ENCODE measurements at regions not wholly inside any gene's neighbourhood (a gene's known extent, or its start where the extent isn't known, plus 50 kb on each side); places are given as distances from the start of the nearest gene placed in this dataset.
A peak's percentile ranks its signal among the peaks of the same experiment; 100 is the strongest.

DNA sequence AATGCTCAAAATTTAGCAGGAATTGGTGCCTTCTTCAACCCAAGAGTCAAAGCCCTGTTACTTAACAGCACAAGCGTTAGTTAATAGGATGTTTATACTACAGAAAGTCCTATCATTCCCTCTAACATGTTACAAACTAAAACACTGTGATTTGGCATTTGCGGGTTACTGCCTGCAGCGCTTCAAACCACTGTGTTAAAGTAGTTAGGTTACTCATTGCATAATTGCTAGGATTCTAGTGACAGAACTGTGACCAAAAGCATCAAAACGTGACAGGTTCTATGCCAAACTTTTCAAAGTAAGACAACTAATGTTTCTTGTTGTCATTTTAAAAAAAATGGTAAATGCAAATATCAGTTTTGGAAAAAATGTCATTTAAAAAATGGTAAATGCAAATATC, 442.8 kb upstream of the ZFP42 start:
- Histone ChIP-seq H3K4me1 (ENCODE audit: insufficient read depth) (no peaks in the 10 kb centered on the region), H3K9me2 (replicated peaks; ENCODE audit: insufficient read depth) (no peaks in the 10 kb centered on the region), H3K4me3 (no peak overlapping the region), H2AFZ (no peak overlapping the region), H4K20me1 (ENCODE audit: insufficient read depth, poor library complexity, severe bottlenecking) (no peaks in the 10 kb centered on the region), H3K36me3 (replicated peaks; ENCODE audit: insufficient read depth, low read depth) (no peaks in the 10 kb centered on the region), H3K27ac (no peak overlapping the region), H3K27me3 (no peaks in the 10 kb centered on the region), H3K9me3 (ENCODE audit: low read depth) (no peaks in the 10 kb centered on the region), H3K4me2 (no peak overlapping the region), H3K79me2 (no peaks in the 10 kb centered on the region)
- no peak for DNase-seq (ENCODE audit: low spot score)
- TF ChIP-seq, protein P1, sequence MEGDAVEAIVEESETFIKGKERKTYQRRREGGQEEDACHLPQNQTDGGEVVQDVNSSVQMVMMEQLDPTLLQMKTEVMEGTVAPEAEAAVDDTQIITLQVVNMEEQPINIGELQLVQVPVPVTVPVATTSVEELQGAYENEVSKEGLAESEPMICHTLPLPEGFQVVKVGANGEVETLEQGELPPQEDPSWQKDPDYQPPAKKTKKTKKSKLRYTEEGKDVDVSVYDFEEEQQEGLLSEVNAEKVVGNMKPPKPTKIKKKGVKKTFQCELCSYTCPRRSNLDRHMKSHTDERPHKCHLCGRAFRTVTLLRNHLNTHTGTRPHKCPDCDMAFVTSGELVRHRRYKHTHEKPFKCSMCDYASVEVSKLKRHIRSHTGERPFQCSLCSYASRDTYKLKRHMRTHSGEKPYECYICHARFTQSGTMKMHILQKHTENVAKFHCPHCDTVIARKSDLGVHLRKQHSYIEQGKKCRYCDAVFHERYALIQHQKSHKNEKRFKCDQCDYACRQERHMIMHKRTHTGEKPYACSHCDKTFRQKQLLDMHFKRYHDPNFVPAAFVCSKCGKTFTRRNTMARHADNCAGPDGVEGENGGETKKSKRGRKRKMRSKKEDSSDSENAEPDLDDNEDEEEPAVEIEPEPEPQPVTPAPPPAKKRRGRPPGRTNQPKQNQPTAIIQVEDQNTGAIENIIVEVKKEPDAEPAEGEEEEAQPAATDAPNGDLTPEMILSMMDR (IDR thresholded peaks at IDR 0.05; ENCODE audit: poor library complexity): no peak
- TF ChIP-seq EZH2phosphoT487 (IDR thresholded peaks at IDR 0.05; ENCODE audit: low read depth, severe bottlenecking, unreplicated experiment): no peak
- TF ChIP-seq EZH2 (IDR thresholded peaks at IDR 0.05; ENCODE audit: borderline replicate concordance): no peak
- WGBS (ENCODE audit: low lambda C conversion rate, missing lambda C conversion rate): 75% methylated on average over 4 of the region's 4 CpGs

DNA sequence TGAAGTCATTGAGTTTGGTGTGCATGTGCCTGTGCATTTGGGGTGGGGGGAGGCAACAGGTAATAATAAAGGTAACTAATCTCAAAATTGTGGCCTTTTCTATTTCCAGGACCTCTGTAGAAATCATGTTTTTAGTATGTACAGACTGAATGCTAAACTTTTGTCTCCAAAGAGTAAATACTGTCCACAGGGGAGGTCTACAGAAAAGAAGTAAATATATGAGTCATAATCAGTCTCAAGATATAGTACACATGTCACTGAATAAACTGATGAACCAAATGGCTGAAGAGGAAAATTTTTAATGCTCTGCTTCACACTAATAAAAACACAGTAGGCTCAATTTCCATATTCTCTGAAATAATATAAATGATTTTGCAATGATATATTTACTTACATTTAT, 440.4 kb upstream of the ZFP42 start:
- H3K4me1 ChIP-seq (ENCODE audit: insufficient read depth): no peaks in the 10 kb centered on the region
- DNase-seq (ENCODE audit: low spot score): no peak
- no peaks in the 10 kb centered on the region for H3K79me2 ChIP-seq
- no peak for TF ChIP-seq EZH2phosphoT487 (IDR thresholded peaks at IDR 0.05; ENCODE audit: low read depth, severe bottlenecking, unreplicated experiment)
- no peak overlapping the region for H3K27ac ChIP-seq
- no peaks in the 10 kb centered on the region for H3K9me3 ChIP-seq (ENCODE audit: low read depth)
- no peak overlapping the region for H2AFZ ChIP-seq
- H3K4me2 ChIP-seq: no peak overlapping the region
- H3K27me3 ChIP-seq: no peaks in the 10 kb centered on the region
- H4K20me1 ChIP-seq (ENCODE audit: insufficient read depth, poor library complexity, severe bottlenecking): no peaks in the 10 kb centered on the region
- no peaks in the 10 kb centered on the region for H3K9me2 ChIP-seq (replicated peaks; ENCODE audit: insufficient read depth)
- H3K36me3 ChIP-seq (replicated peaks; ENCODE audit: insufficient read depth, low read depth): no peaks in the 10 kb centered on the region
- no peak overlapping the region for H3K4me3 ChIP-seq

DNA sequence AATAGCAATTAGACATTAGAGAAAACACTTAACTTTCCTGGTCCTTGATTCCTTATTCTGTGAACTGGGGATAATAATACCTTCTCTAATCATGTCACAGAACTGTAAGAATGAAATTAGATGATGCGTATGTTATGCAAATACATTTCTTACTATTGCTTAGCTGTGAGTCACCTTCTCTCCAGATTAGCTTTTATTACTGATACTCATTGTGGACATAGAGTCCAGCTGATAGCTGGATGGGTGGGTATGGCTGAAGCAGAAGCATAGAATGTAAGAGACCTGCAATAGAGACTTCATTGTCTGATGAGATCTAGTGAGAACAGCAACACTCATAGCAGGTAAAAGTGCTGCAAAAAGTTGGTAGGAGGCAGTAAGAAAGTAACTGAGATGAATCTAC, 437.2 kb upstream of the ZFP42 start:
- 33% methylated on average over 1 of the region's 1 CpG for WGBS (ENCODE audit: low lambda C conversion rate, missing lambda C conversion rate)

DNA sequence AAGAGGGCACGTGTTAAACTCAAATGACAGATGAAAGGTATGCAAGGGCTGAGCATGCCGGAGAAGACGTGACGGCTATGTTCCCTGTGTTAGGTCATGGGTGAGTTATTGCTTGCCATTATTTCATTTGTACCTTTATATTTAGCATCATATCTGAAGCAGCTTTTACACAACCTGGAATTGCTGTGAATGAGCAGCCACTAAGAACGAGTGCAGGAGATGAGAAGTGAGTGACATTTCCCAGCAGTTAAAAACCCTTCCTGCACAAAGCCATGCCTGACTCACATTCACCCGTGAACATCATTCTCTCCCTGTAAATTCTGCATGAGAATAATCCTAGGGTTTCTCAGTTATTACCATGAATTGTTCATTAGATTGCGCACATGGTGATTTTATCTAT, 433.2 kb upstream of the ZFP42 start:
- H3K9me3 ChIP-seq (ENCODE audit: low read depth): no peaks in the 10 kb centered on the region
- no peaks in the 10 kb centered on the region for H3K27me3 ChIP-seq
- no peaks in the 10 kb centered on the region for H4K20me1 ChIP-seq (ENCODE audit: insufficient read depth, poor library complexity, severe bottlenecking)
- no peak overlapping the region for H3K4me2 ChIP-seq
- H3K27ac ChIP-seq: no peak overlapping the region
- H3K36me3 ChIP-seq (replicated peaks; ENCODE audit: insufficient read depth, low read depth): no peaks in the 10 kb centered on the region
- H2AFZ ChIP-seq: no peak overlapping the region
- no peak for DNase-seq (ENCODE audit: low spot score)
- no peaks in the 10 kb centered on the region for H3K79me2 ChIP-seq
- no peak overlapping the region for H3K4me3 ChIP-seq
- H3K4me1 ChIP-seq (ENCODE audit: insufficient read depth): no peaks in the 10 kb centered on the region
- no peaks in the 10 kb centered on the region for H3K9me2 ChIP-seq (replicated peaks; ENCODE audit: insufficient read depth)
- 63% methylated on average over 7 of the region's 7 CpGs for WGBS (ENCODE audit: low lambda C conversion rate, missing lambda C conversion rate)
- TF ChIP-seq EZH2 (IDR thresholded peaks at IDR 0.05; ENCODE audit: borderline replicate concordance): no peak
- TF ChIP-seq, protein P1 (IDR thresholded peaks at IDR 0.05; ENCODE audit: poor library complexity): no peak
- no peak for TF ChIP-seq EZH2phosphoT487 (IDR thresholded peaks at IDR 0.05; ENCODE audit: low read depth, severe bottlenecking, unreplicated experiment)

More for the DNA sequence above, 437.2 kb upstream of the ZFP42 start:
- Histone ChIP-seq H3K79me2 (no peaks in the 10 kb centered on the region), H2AFZ (no peak overlapping the region), H3K4me3 (no peak overlapping the region), H3K9me3 (ENCODE audit: low read depth) (no peaks in the 10 kb centered on the region), H3K9me2 (replicated peaks; ENCODE audit: insufficient read depth) (no peaks in the 10 kb centered on the region), H3K27ac (no peak overlapping the region), H3K4me2 (no peak overlapping the region), H3K36me3 (replicated peaks; ENCODE audit: insufficient read depth, low read depth) (no peaks in the 10 kb centered on the region), H3K27me3 (no peaks in the 10 kb centered on the region), H3K4me1 (ENCODE audit: insufficient read depth) (no peaks in the 10 kb centered on the region), H4K20me1 (ENCODE audit: insufficient read depth, poor library complexity, severe bottlenecking) (no peaks in the 10 kb centered on the region)
- TF ChIP-seq, protein P1 (IDR thresholded peaks at IDR 0.05; ENCODE audit: poor library complexity): no peak
- TF ChIP-seq EZH2 (IDR thresholded peaks at IDR 0.05; ENCODE audit: borderline replicate concordance) (no peak), EZH2phosphoT487 (IDR thresholded peaks at IDR 0.05; ENCODE audit: low read depth, severe bottlenecking, unreplicated experiment) (no peak)
- peak; percentile 20 for DNase-seq (ENCODE audit: low spot score)

All from hepatocyte (in vitro differentiated cells).